NCI-H2029 (cell line): ENCODE measurements at regions not wholly inside any gene's neighbourhood (a gene's known extent, or its start where the extent isn't known, plus 50 kb on each side); places are given as distances from the start of the nearest gene placed in this dataset.
"Not testable (repeated sequence)": the region's sequence is repeated elsewhere in the genome, so short reads cannot be mapped to it uniquely, and the experiment has no call there.

Experiments used
- DNase-seq: peaks from one replicate; lab custom pipeline; 2025; lab: John Stamatoyannopoulos, UW

- no peak for DNase-seq
Observed at GRCh38 chr1:212495766-212496494, 63.2 kb downstream of the NENF start.

- no peak for DNase-seq
Observed at GRCh38 chr1:212496682-212497081, 64.0 kb downstream of the NENF start.

GRCh38 chr1:212497553-212497952 is 64.8 kb downstream of the NENF start:
- no peak for DNase-seq

- peak; percentile 69 for DNase-seq
Observed at GRCh38 chr1:212498283-212499040, 65.7 kb downstream of the NENF start.

GRCh38 chr1:212500351-212500750 is 67.6 kb downstream of the NENF start:
- DNase-seq, result no peak

GRCh38 chr1:212500983-212501382 is 68.3 kb downstream of the NENF start:
- DNase-seq, result no peak

GRCh38 chr1:212503714-212504113 is 71.0 kb downstream of the NENF start:
- no peak for DNase-seq

- no peak for DNase-seq
Observed at GRCh38 chr1:212504171-212504803, 71.6 kb downstream of the NENF start.

GRCh38 chr1:212506666-212507065 is 73.9 kb downstream of the NENF start:
- DNase-seq, result no peak

- no peak for DNase-seq
Observed at GRCh38 chr1:212507369-212507768, 74.6 kb downstream of the NENF start.

- DNase-seq, result no peak
Observed at GRCh38 chr1:212512816-212513559, 80.3 kb downstream of the NENF start.

- peak; percentile 44 for DNase-seq
Observed at GRCh38 chr1:212513586-212513985, 80.9 kb downstream of the NENF start.

- DNase-seq, result peak; percentile 88
Observed at GRCh38 chr1:212514056-212514614, 81.4 kb downstream of the NENF start.

GRCh38 chr1:212514782-212515181 is 82.1 kb downstream of the NENF start:
- no peak for DNase-seq

GRCh38 chr1:212515329-212515760 is 82.6 kb downstream of the NENF start:
- DNase-seq, result no peak

- not testable (repeated sequence) for DNase-seq
Observed at GRCh38 chr1:212516012-212516411, 83.3 kb downstream of the NENF start.

GRCh38 chr1:212518188-212519054 is 85.7 kb downstream of the NENF start:
- peak; percentile 11 for DNase-seq

GRCh38 chr1:212519131-212519530 is 86.4 kb downstream of the NENF start:
- DNase-seq, result no peak

- no peak for DNase-seq
Observed at GRCh38 chr1:212520299-212520698, 87.6 kb downstream of the NENF start.

- DNase-seq, result no peak
Observed at GRCh38 chr1:212520746-212521145, 87.8 kb upstream of the ATF3 start.
